ENCODE measurements at regions not wholly inside any gene's neighbourhood (a gene's known extent, or its start where the extent isn't known, plus 50 kb on each side); places are given as distances from the start of the nearest gene placed in this dataset.

DNA sequence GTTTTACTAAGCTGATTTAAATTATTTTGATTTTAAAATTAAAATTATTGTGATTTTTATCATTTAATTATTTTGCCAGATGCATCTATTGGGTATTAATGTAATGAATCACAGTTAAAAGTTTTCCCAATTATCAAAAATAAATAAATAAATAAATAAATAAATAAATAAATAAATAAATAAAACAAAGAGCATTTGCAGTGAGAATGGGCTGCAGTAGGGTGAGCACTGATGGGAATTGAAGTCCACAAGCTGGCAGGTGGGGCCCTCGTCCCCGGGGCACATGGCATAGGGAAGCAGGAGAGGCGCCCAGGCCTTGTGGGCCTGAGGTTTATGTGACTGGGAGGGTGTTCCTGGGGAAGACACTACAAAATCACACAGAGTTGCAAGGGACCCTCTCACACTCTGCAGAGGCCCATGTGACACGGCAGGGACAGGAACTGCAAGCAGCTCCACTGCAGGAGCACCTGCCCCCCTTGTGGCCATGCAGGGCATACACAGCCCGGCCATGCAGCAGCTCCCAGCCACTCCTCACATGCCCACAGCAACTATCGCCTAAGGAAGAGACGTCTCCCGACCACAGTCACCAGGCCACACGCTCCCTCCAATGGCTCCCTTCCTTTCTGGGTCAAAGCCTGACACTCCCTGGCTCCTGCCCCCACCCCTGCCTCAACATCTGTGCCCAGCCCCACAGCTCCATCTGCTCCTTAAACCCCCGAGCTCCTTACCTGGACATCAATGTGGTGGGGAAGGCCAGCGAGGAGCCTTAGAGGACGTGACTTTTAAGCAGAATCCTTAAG is 256.3 kb upstream of the SFSWAP start:
- DNase-seq, result peak; percentile 83
- Histone ChIP-seq H3K9me3 (no peaks in the 10 kb centered on the region), H3K36me3 (no peaks in the 10 kb centered on the region), H3K4me1 (no peaks in the 10 kb centered on the region), H3K4me3 (ENCODE audit: low read depth, low read length) (no peak overlapping the region), H3K27me3 (no peaks in the 10 kb centered on the region)
- TF ChIP-seq, protein P1, sequence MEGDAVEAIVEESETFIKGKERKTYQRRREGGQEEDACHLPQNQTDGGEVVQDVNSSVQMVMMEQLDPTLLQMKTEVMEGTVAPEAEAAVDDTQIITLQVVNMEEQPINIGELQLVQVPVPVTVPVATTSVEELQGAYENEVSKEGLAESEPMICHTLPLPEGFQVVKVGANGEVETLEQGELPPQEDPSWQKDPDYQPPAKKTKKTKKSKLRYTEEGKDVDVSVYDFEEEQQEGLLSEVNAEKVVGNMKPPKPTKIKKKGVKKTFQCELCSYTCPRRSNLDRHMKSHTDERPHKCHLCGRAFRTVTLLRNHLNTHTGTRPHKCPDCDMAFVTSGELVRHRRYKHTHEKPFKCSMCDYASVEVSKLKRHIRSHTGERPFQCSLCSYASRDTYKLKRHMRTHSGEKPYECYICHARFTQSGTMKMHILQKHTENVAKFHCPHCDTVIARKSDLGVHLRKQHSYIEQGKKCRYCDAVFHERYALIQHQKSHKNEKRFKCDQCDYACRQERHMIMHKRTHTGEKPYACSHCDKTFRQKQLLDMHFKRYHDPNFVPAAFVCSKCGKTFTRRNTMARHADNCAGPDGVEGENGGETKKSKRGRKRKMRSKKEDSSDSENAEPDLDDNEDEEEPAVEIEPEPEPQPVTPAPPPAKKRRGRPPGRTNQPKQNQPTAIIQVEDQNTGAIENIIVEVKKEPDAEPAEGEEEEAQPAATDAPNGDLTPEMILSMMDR (IDR thresholded peaks at IDR 0.05; ENCODE audit: low read depth, low read length), result peak; percentile 75

DNA sequence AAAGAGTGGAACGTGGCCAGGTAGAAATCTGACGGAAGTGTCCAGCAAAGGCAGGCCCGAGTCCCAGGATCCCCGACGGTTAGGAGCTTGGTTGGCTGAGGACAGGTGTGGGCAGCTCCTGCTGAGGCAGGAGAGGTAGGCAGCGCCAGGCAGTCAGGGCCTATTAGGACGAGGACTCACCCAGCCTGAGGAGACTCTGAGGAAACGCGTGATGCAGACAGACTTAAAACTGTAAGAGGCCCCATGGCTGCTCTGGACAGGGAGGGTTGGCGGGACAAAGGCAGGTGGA is 255.7 kb upstream of the SFSWAP start:
- Histone ChIP-seq H3K27me3 (no peaks in the 10 kb centered on the region), H3K4me1 (no peaks in the 10 kb centered on the region), H3K9me3 (no peaks in the 10 kb centered on the region), H3K36me3 (no peaks in the 10 kb centered on the region), H3K4me3 (ENCODE audit: low read depth, low read length) (no peak overlapping the region)
- no peak for DNase-seq
- TF ChIP-seq, protein P1 (IDR thresholded peaks at IDR 0.05; ENCODE audit: low read depth, low read length), result no peak

DNA sequence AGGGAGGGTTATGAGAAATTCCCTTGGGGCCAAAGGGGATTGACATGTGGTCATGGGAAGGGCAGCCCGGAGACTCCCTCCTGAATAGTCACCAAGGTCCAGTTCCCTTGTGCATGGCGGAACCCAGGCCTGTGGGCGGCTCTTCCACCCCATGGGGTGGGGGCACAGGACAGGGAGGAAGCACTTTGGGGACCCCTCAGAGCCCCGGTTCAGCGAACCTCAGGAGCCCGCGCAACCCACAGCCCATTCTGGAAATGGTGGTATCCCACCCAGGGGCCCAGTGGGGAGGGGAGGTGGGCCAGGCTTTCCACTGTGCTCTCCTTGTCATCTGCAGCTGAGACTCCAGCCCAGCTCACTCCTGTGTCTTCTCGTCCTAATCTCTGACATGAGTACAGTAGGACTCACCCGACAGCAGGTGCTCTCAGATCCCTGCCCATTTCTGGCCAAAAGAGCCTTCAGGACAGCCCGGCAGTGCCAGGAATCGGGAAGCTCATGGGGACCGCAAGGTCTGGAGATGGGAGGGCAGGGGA is 255.2 kb upstream of the SFSWAP start:
- Histone ChIP-seq H3K4me1 (no peaks in the 10 kb centered on the region), H3K4me3 (ENCODE audit: low read depth, low read length) (no peak overlapping the region), H3K27me3 (no peaks in the 10 kb centered on the region), H3K9me3 (no peaks in the 10 kb centered on the region), H3K36me3 (no peaks in the 10 kb centered on the region)
- TF ChIP-seq, protein P1 (IDR thresholded peaks at IDR 0.05; ENCODE audit: low read depth, low read length), result no peak
- no peak for DNase-seq

DNA sequence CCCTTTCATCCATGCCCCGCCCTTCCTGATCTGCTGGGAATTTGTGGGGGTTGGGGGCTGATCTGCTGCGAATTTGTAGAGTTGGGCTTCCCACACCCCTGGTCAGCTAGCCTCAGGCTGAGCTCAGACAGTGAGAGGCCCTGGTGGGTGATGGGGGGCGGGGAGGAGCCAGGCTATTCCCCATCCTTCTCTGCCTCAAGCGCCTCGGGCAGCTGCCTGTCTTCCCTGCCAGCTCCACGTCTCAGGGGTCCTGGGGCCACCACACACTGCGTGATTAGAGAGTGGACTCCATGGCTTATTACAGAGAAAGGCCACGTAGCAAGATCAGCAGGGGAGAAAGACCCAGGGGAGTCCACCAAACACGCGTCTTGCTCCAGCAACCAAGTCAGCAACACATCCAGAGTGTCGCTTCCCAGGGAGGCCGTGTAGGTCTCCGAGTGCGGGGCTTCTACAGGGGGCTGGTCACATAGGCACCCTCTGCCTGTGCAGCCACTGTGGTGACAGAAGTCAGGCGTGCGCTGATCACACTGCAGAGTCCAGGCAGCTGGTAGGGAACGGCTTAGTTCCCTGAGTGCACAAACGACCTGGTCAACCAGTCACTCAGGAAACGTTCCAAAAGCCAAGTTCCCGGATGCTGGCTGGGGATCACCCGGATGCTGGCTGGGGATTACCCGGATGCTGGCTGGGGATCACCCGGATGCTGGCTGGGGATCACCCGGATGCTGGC is 254.4 kb upstream of the SFSWAP start:
- Histone ChIP-seq H3K4me3 (ENCODE audit: low read depth, low read length) (no peak overlapping the region), H3K9me3 (no peaks in the 10 kb centered on the region), H3K27me3 (no peaks in the 10 kb centered on the region), H3K4me1 (no peaks in the 10 kb centered on the region), H3K36me3 (no peaks in the 10 kb centered on the region)
- TF ChIP-seq, protein P1 (IDR thresholded peaks at IDR 0.05; ENCODE audit: low read depth, low read length), result no peak
- DNase-seq, result no peak

DNA sequence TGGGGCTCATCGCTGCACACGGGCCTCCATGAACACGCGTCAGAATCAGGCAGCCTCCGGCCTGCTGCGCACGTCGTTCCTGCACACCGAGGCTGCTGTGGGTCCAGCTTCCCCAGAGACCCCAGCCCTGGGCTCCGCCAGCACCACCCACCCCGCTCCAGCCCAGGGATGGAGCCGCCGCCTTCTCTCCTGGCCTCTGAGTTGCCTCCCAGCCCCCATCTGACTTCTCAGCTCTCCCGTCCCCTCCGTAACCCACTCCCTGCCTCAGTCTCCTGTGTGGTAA is 253.9 kb upstream of the SFSWAP start:
- no peaks in the 10 kb centered on the region for H3K9me3 ChIP-seq
- no peaks in the 10 kb centered on the region for H3K36me3 ChIP-seq
- H3K4me3 ChIP-seq (ENCODE audit: low read depth, low read length), result no peak overlapping the region
- no peak for DNase-seq
- TF ChIP-seq, protein P1 (IDR thresholded peaks at IDR 0.05; ENCODE audit: low read depth, low read length), result no peak
- no peaks in the 10 kb centered on the region for H3K4me1 ChIP-seq
- no peaks in the 10 kb centered on the region for H3K27me3 ChIP-seq

Measured in BE2C (cell line).